ENCODE measurements at regions not wholly inside any gene's neighbourhood (a gene's known extent, or its start where the extent isn't known, plus 50 kb on each side); places are given as distances from the start of the nearest gene placed in this dataset.

DNA sequence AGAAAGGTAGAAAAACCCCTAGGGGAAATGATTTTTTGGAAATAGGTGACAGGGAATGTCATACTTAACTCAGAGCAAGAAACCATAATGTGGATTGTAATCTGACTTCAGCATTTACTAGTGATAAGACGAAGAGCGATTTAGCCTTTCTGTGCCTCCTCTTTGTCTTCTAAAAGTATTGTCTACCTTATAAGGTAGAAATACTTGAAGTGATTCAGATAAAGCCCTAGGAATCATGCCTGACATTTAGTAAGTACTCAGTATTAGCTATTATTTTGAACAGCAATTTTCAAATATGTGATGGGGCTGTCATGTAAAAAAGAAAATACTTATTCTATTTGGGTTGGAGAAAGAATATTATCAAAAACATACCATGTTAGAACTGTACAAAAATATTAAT lies 525.9 kb upstream of the EYS start:
- no peaks in the 10 kb centered on the region for H3K9me3 ChIP-seq (replicated peaks; ENCODE audit: control insufficient read depth, insufficient read depth, low read length)
- no peak overlapping the region for H3K4me3 ChIP-seq (replicated peaks in 1 of 3; ENCODE audit: insufficient read depth in 1 of 3, low read depth in 1 of 3, low read length in 3 of 3)
- H3K27ac ChIP-seq (ENCODE audit: insufficient read depth, low read depth, low read length), result no peak overlapping the region
- H3K4me2 ChIP-seq (ENCODE audit: insufficient read depth, low read length), result no peak overlapping the region
- H3K36me3 ChIP-seq (ENCODE audit: control insufficient read depth in 2 of 2, extremely low read depth in 1 of 2, insufficient read depth in 2 of 2, low read length in 2 of 2), result no peaks in the 10 kb centered on the region
- no peak overlapping the region for H3K9ac ChIP-seq (replicated peaks; ENCODE audit: extremely low read depth, insufficient read depth, low read length)
- FAIRE-seq (no peak), DNase-seq (ENCODE audit: low read depth, low spot score) (no peak)
- TF ChIP-seq CTCF (IDR thresholded peaks at IDR 0.05; ENCODE audit: extremely low read depth in 1 of 2, insufficient read depth in 1 of 2, low read depth in 1 of 2, low read length in 2 of 2) (no peak), POLR2A (IDR thresholded peaks at IDR 0.05; ENCODE audit: low read depth, low read length) (no peak), EZH2 (IDR thresholded peaks at IDR 0.05; ENCODE audit: borderline replicate concordance, low read depth, low read length, severe bottlenecking) (no peak), MYC (IDR thresholded peaks at IDR 0.05; ENCODE audit: low read depth, low read length) (no peak), POLR2AphosphoS5 (IDR thresholded peaks at IDR 0.05; ENCODE audit: insufficient read depth, low read depth, low read length) (no peak), GATA2 (IDR thresholded peaks at IDR 0.05; ENCODE audit: insufficient read depth, insufficient read length, low read depth, low read length) (no peak), FOS (IDR thresholded peaks at IDR 0.05; ENCODE audit: borderline replicate concordance, insufficient read depth, low read length) (no peak), JUN (IDR thresholded peaks at IDR 0.05; ENCODE audit: borderline replicate concordance, insufficient read depth, insufficient read length, low read depth) (no peak)
- TF ChIP-seq, protein P1, sequence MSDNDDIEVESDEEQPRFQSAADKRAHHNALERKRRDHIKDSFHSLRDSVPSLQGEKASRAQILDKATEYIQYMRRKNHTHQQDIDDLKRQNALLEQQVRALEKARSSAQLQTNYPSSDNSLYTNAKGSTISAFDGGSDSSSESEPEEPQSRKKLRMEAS (IDR thresholded peaks at IDR 0.05; ENCODE audit: insufficient read depth, insufficient read length), result no peak
- H2AFZ ChIP-seq (ENCODE audit: low read depth, low read length), result no peak overlapping the region
- H3K27me3 ChIP-seq (ENCODE audit: control insufficient read depth in 2 of 2, insufficient read depth in 2 of 2, low read length in 2 of 2), result no peaks in the 10 kb centered on the region
- no peaks in the 10 kb centered on the region for H3K4me1 ChIP-seq (ENCODE audit: control insufficient read depth, extremely low read depth, insufficient read depth, low read length)
- BruUV-seq (replicated peaks), result no TSS peak
- intact Hi-C loops (cut with micrococcal nuclease), result no loop called here
- ChIA-PET CTCF (no interaction called here), POLR2A (no interaction called here)
- no peaks in the 10 kb centered on the region for H4K20me1 ChIP-seq (replicated peaks; ENCODE audit: control insufficient read depth, extremely low read depth, insufficient read depth, low read length)
- dilution Hi-C loops (cut with MboI; ENCODE audit: extremely low pct_ligation_motif_present, low sequenced_read_pairs), result no loop called here
- H3K9me1 ChIP-seq (replicated peaks; ENCODE audit: control insufficient read depth, extremely low read depth, insufficient read depth, low read length), result no peaks in the 10 kb centered on the region
- no peaks in the 10 kb centered on the region for H3K79me2 ChIP-seq (ENCODE audit: control insufficient read depth, insufficient read depth, low read length)

All from endothelial cell of umbilical vein (primary cell).